ENCODE measurements at regions not wholly inside any gene's neighbourhood (a gene's known extent, or its start where the extent isn't known, plus 50 kb on each side); places are given as distances from the start of the nearest gene placed in this dataset.

DNA sequence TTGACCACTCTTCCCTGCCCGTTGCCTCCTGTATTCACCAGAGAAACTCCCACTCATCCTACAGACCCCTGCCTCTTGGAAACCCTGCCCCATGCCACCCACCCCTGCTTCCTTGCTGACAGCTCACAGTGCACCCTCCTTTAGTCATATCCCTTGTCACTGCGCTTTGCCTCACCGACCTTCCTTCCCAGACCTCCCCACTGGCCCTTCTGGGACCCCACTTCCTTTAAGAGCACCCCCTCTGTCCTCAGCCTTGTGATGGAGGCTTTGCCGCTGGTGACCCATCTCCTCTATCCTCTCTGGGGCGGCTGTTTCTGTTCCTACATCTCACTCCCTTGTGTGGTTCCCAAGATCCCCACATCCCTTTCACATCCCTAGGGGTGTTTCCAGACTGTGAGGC lies 92.8 kb upstream of the ZMIZ1 start:
- no peak for DNase-seq (ENCODE audit: low read depth in 2 of 3, low spot score in 1 of 3)

DNA sequence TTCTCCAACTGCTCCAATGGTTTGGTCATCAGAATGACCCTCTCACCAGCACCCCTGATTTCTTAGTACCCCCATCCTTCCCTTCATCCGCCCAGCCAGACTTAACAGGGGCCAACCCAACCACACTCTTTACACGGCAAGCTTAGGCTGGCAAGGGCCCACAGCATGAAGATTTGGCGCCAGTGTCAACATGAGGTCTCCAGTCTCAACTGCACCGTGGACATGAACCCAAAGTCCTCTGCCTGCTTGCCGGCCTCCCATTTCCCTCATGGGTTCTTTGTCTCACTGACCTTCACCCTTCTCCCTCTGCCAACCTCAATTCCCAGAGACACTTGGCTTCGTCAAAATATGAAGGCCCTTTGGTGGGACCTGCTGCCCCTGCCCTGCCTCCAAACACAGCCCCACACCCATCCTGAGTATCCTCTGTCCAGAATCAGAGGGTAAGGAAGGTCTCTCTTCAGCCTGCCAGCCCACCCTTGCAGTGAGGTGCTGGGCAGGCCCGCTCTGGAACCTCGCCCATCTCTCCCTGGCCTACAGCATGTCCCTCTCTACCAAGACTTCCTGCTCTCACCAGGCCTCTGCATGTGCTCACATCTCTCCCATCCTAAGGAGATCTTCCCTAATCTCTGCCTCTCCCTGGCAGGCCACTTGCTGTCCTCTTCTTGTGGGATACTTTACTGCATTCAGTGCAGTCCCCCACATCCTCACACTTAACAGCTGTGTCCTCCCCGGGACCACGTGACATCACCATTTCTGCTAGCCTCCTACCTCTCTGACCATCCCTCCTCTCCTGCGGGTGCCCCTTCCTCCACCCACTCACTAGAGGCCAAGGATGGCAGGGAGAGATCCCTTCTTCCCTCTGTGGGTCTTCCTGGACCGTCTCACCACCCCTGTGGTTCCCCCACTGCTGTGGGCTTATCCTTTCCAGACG lies 91.7 kb upstream of the ZMIZ1 start:
- DNase-seq (ENCODE audit: low read depth in 2 of 3, low spot score in 1 of 3): no peak

DNA sequence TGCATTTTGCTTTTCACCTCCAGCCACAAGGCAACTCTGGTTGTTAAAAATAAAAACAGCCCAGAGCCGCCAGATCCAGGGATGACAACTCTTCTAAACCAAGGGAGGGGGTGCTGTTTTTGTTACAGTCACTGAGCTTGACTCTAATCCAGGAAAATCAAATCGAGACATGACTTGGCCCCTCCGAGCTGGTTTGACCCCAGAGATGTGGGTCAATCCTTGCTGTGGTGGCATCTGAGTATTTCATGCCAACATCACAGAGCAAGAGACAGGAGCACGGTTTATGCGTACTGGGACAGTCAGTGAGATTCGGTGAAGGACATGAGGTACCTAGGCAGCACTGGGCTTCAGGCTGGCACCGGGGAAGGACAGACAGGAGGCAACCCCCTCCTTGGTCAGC lies 88.8 kb upstream of the ZMIZ1 start:
- no peak for DNase-seq (ENCODE audit: low read depth in 2 of 3, low spot score in 1 of 3)

DNA sequence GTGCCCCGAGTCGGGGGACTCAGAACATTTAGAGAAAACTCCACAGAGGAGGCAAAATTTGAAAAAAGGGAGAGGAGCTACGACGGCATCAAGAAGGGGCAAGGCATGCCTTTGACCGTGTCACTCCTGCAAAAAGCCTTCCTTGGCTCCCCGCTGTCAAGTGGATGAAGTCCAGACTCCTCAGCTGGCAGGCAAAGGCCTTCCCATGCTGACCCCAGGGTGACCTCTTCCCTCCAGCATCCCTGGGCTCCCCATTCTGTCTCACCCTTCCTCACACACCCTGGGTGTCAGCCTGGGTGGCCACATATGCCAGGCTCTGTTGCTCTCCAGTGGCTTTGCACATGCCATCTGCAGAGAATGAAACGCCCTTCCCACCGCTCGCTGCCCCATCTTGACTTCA lies 88.4 kb upstream of the ZMIZ1 start:
- no peak for DNase-seq (ENCODE audit: low read depth in 2 of 3, low spot score in 1 of 3)

DNA sequence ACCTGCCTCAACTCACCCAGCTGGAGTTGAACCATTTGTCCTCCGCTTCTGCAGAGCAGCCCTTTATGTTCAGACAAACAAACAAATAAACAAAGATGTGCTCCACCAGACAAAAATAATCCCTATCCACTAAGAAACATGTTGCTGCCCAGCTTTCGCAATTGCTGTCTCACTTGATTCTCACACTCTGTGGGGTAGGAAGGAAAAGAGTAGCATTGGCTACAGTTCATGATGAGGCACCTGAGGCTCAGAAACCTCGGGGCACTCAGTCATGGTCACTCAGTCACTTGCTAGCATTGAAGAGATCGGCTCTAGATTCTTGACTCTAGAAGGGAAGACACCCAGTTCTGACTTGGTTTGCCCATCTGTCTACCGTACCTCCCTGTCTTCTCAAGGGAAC lies 88.0 kb upstream of the ZMIZ1 start:
- DNase-seq (ENCODE audit: low read depth in 2 of 3, low spot score in 1 of 3): no peak

DNA sequence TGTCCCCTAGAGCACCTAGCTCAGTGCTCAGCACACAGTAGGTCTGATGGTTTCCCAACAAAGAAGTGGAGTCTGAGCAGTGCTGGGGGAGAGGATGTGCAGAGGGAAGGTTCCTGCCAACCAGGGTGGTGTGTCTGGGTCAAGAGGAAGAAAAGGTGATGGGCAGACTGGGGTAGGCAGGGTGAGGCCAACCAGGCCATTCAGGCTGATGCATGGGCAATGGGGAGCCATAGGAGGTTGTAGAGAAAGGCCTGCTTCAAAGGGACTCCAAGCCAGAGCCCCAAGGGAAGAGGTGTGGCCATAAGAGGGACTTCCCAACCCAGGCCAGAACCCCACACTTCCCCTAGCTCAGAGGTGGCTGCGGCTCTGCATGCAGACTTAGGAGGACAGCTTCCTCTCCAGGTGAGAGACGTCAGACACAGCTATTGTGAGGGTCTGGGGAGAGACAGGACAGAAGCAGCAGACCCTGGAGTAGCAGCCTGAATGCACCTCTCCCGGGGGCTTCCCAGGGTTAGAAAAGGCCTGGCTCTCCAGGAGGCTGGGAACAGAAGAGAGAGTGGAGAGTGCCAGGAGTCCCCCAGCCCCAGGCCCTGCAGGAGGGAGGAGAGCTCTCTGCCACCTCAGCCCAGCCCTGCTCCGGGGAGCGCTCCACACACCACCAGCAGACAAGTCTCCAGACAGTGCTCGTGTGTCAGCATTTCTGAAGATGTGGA lies 87.4 kb upstream of the ZMIZ1 start:
- no peak for DNase-seq (ENCODE audit: low read depth in 2 of 3, low spot score in 1 of 3)

DNA sequence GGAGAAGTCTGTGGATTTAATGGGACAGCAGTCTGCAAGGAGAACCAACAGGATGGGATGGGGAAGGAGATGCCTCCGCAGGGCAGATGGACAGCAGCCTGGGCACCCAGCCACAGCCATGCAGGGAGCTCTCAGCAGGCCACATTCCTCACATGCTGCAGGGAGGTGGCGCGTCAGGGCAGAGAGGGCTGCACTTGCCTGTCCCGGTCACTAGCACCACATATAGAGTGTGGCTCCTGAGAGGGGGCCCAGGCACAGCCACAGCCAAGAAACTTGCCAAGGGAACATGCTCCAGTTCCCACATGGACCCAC lies 86.8 kb upstream of the ZMIZ1 start:
- DNase-seq (ENCODE audit: low read depth in 2 of 3, low spot score in 1 of 3): no peak

DNA sequence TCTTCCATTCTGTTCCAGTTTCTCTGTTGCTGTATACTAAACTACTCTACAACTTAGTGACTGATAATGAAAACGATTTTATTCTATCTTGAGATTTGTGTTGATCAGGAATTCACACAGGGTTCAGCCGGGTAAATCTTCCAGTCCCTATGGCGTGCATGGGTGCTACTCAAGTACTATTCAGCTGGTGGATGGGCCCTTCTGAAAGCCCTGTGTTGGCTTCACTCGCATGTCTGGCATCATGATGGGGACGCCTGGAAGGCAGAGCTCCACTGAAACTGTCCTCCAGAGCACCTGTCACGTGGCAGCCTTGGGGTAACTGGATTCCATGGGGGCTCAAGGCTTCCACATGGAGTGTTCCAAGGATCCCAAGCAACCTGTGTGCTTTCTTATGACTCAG lies 86.0 kb upstream of the ZMIZ1 start:
- DNase-seq (ENCODE audit: low read depth in 2 of 3, low spot score in 1 of 3): no peak

DNA sequence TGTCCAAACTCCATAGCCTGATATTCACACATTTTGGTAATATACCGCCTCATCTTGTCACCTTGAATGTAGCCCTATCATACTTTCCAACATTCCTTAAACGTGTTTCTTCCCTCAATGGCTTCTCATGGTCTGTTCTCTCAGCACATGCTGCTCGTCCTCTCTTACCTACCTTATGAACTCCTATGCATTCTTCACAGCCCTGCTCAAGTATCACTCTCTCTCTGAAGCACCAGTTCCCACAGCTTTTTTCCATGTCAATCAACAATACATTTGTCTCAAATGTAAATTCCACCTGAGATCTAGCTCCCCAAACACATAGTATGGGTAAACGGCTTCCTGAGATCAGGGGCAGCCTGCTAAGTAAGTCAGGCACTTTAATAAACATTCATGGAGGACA lies 85.2 kb upstream of the ZMIZ1 start:
- DNase-seq (ENCODE audit: low read depth in 2 of 3, low spot score in 1 of 3): no peak

DNA sequence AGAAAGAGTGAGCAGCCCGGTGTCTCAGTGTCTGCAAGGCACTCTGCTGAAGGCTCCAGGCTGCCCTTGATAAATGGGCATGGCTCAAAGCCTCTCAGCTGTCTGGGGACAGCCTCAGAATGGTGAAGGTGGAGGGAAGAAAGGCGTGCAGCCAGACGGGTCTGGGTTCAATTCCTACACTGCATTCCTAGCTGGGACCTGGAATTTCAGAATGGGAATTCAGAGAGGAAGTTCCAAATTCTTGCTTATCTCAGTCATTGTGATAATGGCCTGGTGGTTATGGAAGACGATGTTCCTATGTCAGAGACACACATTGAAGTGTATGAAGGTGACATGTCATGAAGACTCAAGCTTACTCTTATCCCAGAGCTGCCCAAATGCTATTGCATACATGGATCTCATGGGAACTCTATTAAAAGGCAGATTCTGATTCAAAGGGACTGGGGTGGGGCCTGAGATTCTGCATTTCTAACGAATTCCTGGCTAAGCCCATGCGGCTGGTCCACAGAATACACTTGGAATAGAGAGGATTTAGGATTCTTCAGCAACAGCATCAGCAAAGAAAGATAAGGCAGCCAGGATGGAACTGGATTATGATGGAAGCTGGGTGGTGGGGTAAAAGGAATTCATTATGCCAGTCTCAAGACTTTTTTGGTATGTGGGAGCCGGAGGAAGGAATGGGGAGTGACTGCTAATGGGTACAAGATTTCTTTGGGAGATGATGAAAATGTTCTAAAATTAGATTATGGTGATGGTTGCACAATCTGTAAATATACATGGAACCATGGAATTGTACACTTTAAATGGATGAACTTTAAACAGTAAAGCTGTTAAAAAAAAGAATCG lies 82.6 kb upstream of the ZMIZ1 start:
- DNase-seq (ENCODE audit: low read depth in 2 of 3, low spot score in 1 of 3): no peak

DNA sequence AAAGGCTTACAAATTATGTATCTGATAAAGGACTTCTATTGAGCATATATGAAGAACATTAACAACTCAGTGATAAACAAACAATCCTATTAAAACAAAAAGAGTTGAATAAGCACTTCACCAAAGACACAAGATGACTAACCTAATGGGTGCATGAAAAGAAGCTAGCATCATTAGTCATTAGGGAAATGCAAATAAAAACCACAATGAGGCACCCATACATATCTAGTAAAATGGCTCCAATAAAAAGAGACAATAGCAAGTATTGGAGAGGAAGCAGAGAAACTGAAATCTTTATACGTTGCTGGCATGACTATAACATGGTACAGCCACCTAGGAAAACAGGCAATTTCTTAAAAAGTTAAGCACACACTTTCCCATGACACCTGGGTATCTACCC lies 77.6 kb upstream of the ZMIZ1 start:
- no peak for DNase-seq (ENCODE audit: low read depth in 2 of 3, low spot score in 1 of 3)

DNA sequence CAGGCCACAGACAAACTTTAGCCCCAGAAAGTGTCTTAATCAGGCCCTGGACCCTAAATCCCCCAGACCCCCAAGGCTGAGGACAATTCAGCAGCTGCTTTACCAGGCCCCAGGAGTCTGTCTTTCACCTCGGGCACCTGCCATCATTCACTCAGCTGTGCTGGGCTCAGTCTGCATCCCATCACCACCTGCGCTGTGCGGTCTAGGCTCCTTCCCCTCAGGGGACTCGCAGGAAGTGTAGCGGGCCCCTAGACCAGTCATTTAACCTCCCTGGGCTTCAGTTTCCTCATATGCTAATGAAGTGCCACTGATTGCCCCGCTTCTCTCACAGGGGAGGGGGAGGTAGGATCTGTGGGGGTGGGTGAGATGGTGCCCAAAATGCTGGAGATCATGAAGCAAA lies 76.4 kb upstream of the ZMIZ1 start:
- no peak for DNase-seq (ENCODE audit: low read depth in 2 of 3, low spot score in 1 of 3)

DNA sequence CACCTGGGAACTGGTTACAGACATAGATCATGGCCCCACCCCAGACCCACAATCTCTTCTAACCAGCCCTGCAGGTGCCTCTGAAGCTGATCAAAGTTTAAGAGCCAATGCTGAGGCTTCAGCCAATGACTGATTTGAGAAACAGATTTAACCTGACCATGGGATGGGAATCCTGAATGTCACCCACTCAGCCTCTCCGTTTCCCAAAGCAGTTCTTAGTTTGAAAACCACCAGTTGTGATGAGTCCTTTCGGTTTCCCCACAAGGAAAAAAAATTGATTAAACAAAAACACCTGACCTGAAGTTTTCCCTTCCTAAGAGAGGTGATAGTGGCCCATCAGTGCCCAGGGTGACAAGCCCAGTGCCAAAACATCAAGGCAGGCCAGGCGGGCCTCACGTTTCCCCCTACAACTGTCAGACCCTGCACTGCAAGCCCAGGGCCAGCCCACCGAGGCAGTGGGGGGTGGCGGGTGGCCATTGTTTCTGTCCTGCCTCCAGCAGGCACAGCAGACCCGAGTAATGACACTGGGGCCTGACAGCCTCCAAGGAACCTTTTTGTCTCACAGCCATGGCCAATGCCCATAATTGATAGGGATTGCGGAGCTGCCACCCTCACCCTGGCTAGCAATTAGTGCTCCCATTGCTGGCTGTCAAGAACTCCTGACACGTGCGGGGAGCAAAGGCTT lies 75.4 kb upstream of the ZMIZ1 start:
- DNase-seq (ENCODE audit: low read depth in 2 of 3, low spot score in 1 of 3): no peak

DNA sequence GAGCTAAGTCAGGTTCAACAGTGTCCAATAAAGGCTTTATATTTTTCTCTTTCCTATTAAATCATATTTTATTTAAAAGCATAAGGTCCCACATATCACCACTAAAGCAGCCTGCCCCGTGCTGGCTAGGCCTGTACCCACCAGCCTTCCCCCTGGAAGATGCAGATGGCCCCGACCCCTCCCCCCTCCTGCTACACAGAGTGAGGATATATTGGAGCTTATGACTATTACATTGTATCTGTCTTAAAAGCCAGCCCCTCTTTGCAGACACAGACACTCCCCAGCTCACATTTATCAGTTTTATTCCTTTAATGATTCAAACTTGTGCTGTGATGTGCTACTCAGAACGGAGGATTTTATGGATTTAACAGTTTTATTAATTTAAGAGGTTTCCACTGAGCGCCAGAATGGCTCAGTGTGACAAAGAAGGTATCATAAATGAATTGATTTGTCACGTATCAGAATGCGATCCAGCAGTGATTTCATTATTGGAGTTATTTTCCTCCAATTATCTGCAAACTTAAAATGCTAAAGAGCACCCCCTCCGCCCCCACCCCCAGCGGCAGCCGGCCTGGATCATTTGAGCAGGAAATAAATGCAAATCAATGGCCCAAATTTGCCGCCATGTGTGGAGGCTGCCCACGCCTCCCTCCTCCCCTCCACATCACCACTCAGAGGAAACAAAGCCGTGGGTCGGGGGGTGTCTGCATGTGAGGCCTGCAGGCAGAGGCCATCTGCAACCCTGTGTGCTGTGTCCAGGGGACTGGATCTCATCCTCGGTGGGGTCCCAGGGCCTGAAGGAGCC lies 72.6 kb upstream of the ZMIZ1 start:
- DNase-seq (ENCODE audit: low read depth in 2 of 3, low spot score in 1 of 3): no peak

DNA sequence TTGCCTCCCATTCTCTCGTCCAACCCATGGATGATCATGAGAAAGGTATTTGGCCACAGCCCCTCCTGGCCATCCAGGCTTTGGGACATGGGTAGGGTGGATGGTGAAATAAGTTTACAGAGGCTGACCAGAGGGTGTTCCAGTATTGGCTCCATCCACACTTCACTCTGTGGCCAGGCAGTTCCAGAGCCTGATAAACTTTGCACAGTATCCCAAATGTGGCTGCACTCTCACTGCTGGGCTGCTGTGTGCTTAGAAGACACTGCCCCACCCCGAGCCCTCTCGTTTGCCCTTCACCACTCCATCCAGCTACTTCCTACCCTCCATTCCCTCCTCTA lies 72.0 kb upstream of the ZMIZ1 start:
- no peak for DNase-seq (ENCODE audit: low read depth in 2 of 3, low spot score in 1 of 3)

DNA sequence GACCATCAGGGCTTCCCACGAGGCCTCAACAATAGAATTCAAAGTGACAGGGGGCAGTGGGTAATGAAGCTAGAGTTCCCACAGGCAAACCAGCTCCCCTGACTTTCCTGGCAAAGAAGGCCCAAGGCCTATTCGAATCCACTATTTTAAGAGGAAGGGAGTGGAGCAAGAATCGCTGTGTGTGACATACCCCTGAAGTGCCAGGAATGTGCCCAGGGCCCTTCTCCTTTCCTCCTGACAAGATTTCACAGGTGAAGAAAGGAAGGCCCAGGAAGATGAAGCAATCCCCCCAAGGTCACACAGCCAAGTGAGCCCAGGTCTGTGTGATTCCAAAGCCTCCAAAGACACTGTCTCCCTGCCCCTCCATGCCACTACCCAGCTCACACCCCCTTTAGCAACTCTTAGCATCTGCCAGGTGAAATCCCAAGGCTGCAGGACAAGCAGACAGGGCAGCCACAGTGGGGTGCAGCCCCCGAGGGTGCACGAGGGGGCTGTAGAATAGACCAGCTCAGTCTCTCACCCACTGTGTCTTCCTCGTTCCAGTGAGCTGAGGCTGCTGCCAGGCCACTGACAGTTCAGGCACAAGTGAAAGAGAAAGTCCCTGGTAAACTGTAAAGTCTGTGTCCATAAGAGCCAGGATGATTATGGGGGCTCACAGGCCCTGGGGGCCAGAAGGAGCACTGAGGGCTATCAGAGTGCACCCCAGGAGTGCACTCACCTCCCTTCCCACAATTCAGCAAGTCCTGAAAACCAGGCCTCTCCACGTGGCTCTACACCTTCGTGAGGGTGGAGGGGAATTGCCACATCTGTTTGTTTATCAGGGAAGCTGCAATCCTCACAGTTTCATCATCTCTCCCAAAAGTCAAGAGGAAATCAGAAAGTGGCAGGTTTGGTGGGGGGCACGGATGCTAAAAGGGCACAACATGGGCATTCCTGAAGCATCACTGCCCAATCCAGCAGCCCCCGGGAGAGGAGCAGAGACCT lies 70.8 kb upstream of the ZMIZ1 start:
- no peak for DNase-seq (ENCODE audit: low read depth in 2 of 3, low spot score in 1 of 3)

DNA sequence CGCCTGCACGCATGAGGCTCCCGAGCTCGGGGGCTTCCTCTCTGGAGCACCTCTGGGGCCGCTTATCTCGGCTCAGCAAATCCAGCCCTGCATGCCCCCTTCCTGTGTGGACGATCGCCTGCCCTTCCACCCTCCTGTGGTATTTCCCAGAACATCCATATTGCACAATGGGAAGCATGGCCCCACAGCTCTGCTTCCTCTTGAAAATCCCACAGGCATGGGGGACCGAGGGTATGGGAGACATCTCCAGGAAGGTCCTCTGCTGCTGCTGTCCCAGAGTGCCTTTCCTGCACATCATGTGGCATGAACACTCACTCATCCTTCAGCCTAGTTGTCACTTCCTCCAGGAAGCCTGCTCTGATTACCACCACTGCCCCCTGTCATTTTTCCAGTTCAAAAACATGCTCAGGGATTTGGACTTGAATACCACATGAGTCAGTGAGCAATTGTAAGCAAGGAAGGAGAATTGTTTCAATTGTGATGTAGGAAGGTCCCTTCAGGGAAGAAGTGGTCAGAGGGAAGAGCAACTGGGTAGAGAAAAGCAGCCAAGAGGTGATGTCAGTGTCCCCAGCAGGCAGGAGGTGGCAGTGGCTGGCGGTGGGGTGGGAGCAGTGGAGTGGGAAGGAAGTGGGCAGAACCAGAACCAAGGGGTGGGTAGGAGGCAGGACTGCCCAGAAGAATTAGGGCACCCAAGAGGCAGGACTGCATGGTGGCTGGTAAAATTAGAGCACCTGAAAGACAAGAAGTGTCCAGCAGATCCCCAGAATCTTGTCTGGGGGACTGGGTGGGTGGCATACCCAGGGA lies 67.5 kb upstream of the ZMIZ1 start:
- no peak for DNase-seq (ENCODE audit: low read depth in 2 of 3, low spot score in 1 of 3)

DNA sequence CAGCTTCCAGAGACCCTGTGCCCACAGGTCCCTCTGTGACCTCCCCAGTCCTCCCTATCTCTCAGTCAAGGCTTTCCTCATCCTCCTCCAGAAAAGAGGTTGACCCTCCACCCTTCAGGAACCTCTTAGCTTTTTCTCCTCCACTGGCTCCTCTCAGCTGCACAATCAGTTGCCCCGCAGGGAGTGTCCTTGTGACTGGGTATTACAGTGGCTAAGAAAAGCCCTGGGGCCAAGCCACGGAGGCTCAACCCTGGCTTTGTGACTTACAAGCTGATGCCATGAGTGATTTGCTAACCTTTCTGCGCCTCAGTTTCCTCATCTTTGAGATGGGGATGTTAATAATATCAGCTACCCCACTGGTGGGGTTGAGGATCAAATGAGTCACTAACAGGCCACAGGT lies 66.4 kb upstream of the ZMIZ1 start:
- no peak for DNase-seq (ENCODE audit: low read depth in 2 of 3, low spot score in 1 of 3)

All from stimulated activated CD4-positive, alpha-beta T cell treated with anti-CD3 and anti-CD28 coated beads, Interleukin-12 subunit alpha, Interleukin-12 subunit beta, amount 100 ng/mL, for 48 hours (primary cell).